ENCODE measurements at regions not wholly inside any gene's neighbourhood (a gene's known extent, or its start where the extent isn't known, plus 50 kb on each side); places are given as distances from the start of the nearest gene placed in this dataset.

- Histone ChIP-seq H4K8ac (ENCODE audit: low read depth in 2 of 2, low read length in 2 of 2) (no peak overlapping the region), H3K27me3 (ENCODE audit: control insufficient read depth, insufficient read depth, low read length) (no peaks in the 10 kb centered on the region), H4K91ac (ENCODE audit: insufficient read depth, low read depth, low read length) (no peak overlapping the region), H3K36me3 (ENCODE audit: control insufficient read depth, insufficient read depth, low read length) (no peaks in the 10 kb centered on the region), H3K4me2 (ENCODE audit: low read depth, low read length) (no peak overlapping the region), H2BK5ac (ENCODE audit: low read depth, low read length, poor library complexity, severe bottlenecking) (no peak overlapping the region), H3K18ac (ENCODE audit: low read depth, low read length) (no peak overlapping the region), H3K4ac (ENCODE audit: low read depth, low read length) (no peak overlapping the region), H3K14ac (replicated peaks; ENCODE audit: low read depth, low read length) (no peak overlapping the region), H2BK120ac (ENCODE audit: low read depth, low read length) (no peak overlapping the region), H3K27ac (ENCODE audit: insufficient read depth, low read length) (no peak overlapping the region), H3K79me1 (ENCODE audit: low read depth in 1 of 2, low read length in 2 of 2) (no peaks in the 10 kb centered on the region), H4K20me1 (ENCODE audit: insufficient read depth, low read length) (no peaks in the 10 kb centered on the region), H3K9me1 (ENCODE audit: insufficient read depth, low read length) (no peaks in the 10 kb centered on the region), H2BK20ac (ENCODE audit: low read depth, low read length) (no peak overlapping the region), H2AFZ (replicated peaks; ENCODE audit: low read length, poor library complexity) (no peak overlapping the region), H3K4me1 (ENCODE audit: control insufficient read depth, insufficient read depth, low read length) (no peaks in the 10 kb centered on the region), H3K23ac (ENCODE audit: low read depth, low read length) (no peak overlapping the region), H3K9me3 (ENCODE audit: control insufficient read depth, insufficient read depth, low read length) (no peaks in the 10 kb centered on the region), H3K4me3 (ENCODE audit: insufficient read depth, low read depth, low read length) (no peak overlapping the region), H2BK15ac (ENCODE audit: low read depth, low read length) (no peak overlapping the region), H2AK9ac (replicated peaks; ENCODE audit: low read depth, low read length, poor library complexity) (no peak overlapping the region), H3K56ac (ENCODE audit: extremely low read depth, insufficient read depth, low read length) (no peak overlapping the region), H2AK5ac (ENCODE audit: low read depth, low read length) (no peak overlapping the region), H4K5ac (ENCODE audit: low read depth, low read length) (no peak overlapping the region), H3K9ac (ENCODE audit: low read depth, low read length) (no peak overlapping the region)
- no CpG with 5 or more reads among the region's 1 CpG for WGBS, 2 experiments (ENCODE audit: extremely low coverage in 2 of 2, insufficient read length in 1 of 2)
- CTCF ChIA-PET = interaction anchor here (0.8 kb wide), 1 partner anchor 14 kb away, joined by 3 read pairs; no protein-coding TSS in a partner anchor
- no peak for TF ChIP-seq RFX5 (IDR thresholded peaks at IDR 0.05; ENCODE audit: low read depth, low read length)
- no peak for TF ChIP-seq RAD21 (IDR thresholded peaks at IDR 0.05; ENCODE audit: low read length)
- TF ChIP-seq RCOR1 (IDR thresholded peaks at IDR 0.05; ENCODE audit: insufficient replicate concordance, low read length) = no peak
- TF ChIP-seq CHD1 (IDR thresholded peaks at IDR 0.05; ENCODE audit: low read depth, low read length) = no peak
- no peak for TF ChIP-seq FOS (IDR thresholded peaks at IDR 0.05; ENCODE audit: low read depth, low read length)
- TF ChIP-seq, protein P1, sequence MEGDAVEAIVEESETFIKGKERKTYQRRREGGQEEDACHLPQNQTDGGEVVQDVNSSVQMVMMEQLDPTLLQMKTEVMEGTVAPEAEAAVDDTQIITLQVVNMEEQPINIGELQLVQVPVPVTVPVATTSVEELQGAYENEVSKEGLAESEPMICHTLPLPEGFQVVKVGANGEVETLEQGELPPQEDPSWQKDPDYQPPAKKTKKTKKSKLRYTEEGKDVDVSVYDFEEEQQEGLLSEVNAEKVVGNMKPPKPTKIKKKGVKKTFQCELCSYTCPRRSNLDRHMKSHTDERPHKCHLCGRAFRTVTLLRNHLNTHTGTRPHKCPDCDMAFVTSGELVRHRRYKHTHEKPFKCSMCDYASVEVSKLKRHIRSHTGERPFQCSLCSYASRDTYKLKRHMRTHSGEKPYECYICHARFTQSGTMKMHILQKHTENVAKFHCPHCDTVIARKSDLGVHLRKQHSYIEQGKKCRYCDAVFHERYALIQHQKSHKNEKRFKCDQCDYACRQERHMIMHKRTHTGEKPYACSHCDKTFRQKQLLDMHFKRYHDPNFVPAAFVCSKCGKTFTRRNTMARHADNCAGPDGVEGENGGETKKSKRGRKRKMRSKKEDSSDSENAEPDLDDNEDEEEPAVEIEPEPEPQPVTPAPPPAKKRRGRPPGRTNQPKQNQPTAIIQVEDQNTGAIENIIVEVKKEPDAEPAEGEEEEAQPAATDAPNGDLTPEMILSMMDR (conservative IDR thresholded peaks at IDR 0.05; ENCODE audit: low read depth, low read length) = no peak
- no peak for TF ChIP-seq MXI1 (IDR thresholded peaks at IDR 0.05; ENCODE audit: borderline replicate concordance, low read depth, low read length)
- no peak for TF ChIP-seq NFE2L2 (IDR thresholded peaks at IDR 0.05; ENCODE audit: low read depth, low read length)
- intact Hi-C loops (cut with micrococcal nuclease) (no loop called here), in situ Hi-C loops (cut with MboI; ENCODE audit: low sequenced_read_pairs) (no loop called here), dilution Hi-C loops (cut with HindIII; ENCODE audit: low sequenced_read_pairs, unreplicated experiment) (no loop called here)
- ATAC-seq (ENCODE audit: low read depth) = no peak
- DNase-seq = no peak
- BruUV-seq (replicated peaks) = no TSS peak
- POLR2A ChIA-PET (ENCODE audit: unreplicated experiment) = no interaction called here
Observed at GRCh38 chr1:164479242-164479641, 79.7 kb upstream of the PBX1 start.

Measured in IMR-90 (cell line).